ENCODE measurements at regions not wholly inside any gene's neighbourhood (a gene's known extent, or its start where the extent isn't known, plus 50 kb on each side); places are given as distances from the start of the nearest gene placed in this dataset.

GRCh38 chr5:60365001-60365400 is 335.0 kb downstream of the DEPDC1B start:
- no TSS peak for BruUV-seq (replicated peaks)
- no peak overlapping the region for H3K9ac ChIP-seq (ENCODE audit: low read length)
- DNase-seq (no peak), ATAC-seq (no peak)
- H3K4me3 ChIP-seq (ENCODE audit: low read length) = no peak overlapping the region
- H3K9me3 ChIP-seq (ENCODE audit: low read length) = no peaks in the 10 kb centered on the region
- no peak overlapping the region for H3K27ac ChIP-seq (ENCODE audit: low read length)
- TF ChIP-seq EZH2phosphoT487 (IDR thresholded peaks at IDR 0.05; ENCODE audit: borderline replicate concordance, low read length) = no peak
- no peak for TF ChIP-seq CTCF (conservative IDR thresholded peaks at IDR 0.05; ENCODE audit: low read depth, low read length)
- no peak for TF ChIP-seq EZH2 (IDR thresholded peaks at IDR 0.05; ENCODE audit: low read length, unreplicated experiment)
- ChIA-PET POLR2A (ENCODE audit: unreplicated experiment) (no interaction called here), CTCF (no interaction called here)
- no peaks in the 10 kb centered on the region for H4K20me1 ChIP-seq (ENCODE audit: low read length)
- no peaks in the 10 kb centered on the region for H3K4me1 ChIP-seq (ENCODE audit: insufficient read depth, low read length)
- H2AFZ ChIP-seq (ENCODE audit: low read length) = no peak overlapping the region
- no peak overlapping the region for H3K4me2 ChIP-seq (ENCODE audit: low read length)
- 0 out of 2 replicates have a peak, but pooled peaks cover 7% of the 10 kb centered on the region for H3K27me3 ChIP-seq (ENCODE audit: low read length)
- no peaks in the 10 kb centered on the region for H3K9me2 ChIP-seq (replicated peaks; ENCODE audit: low read length)
- H3K79me2 ChIP-seq (ENCODE audit: low read length) = no peaks in the 10 kb centered on the region
- intact Hi-C loops (cut with micrococcal nuclease) = no loop called here
- no peaks in the 10 kb centered on the region for H3F3A ChIP-seq (ENCODE audit: low read length, unreplicated experiment)
- H3K36me3 ChIP-seq (ENCODE audit: low read depth, low read length) = no peaks in the 10 kb centered on the region

GRCh38 chr5:60362158-60362557 is 337.8 kb downstream of the DEPDC1B start:
- Histone ChIP-seq H3K36me3 (ENCODE audit: low read depth, low read length) (no peaks in the 10 kb centered on the region), H3F3A (ENCODE audit: low read length, unreplicated experiment) (no peaks in the 10 kb centered on the region), H3K4me2 (ENCODE audit: low read length) (no peak overlapping the region), H4K20me1 (ENCODE audit: low read length) (no peaks in the 10 kb centered on the region), H3K9me2 (replicated peaks; ENCODE audit: low read length) (no peaks in the 10 kb centered on the region), H3K79me2 (ENCODE audit: low read length) (no peaks in the 10 kb centered on the region), H3K27ac (ENCODE audit: low read length) (no peak overlapping the region), H3K27me3 (ENCODE audit: low read length) (0 out of 2 replicates have a peak, but pooled peaks cover 7% of the 10 kb centered on the region), H3K4me3 (ENCODE audit: low read length) (no peak overlapping the region), H3K9ac (ENCODE audit: low read length) (no peak overlapping the region), H2AFZ (ENCODE audit: low read length) (no peak overlapping the region), H3K9me3 (ENCODE audit: low read length) (no peaks in the 10 kb centered on the region), H3K4me1 (ENCODE audit: insufficient read depth, low read length) (no peaks in the 10 kb centered on the region)
- ATAC-seq = no peak
- intact Hi-C loops (cut with micrococcal nuclease) = no loop called here
- TF ChIP-seq EZH2phosphoT487 (IDR thresholded peaks at IDR 0.05; ENCODE audit: borderline replicate concordance, low read length) = no peak
- no peak for TF ChIP-seq CTCF (conservative IDR thresholded peaks at IDR 0.05; ENCODE audit: low read depth, low read length)
- TF ChIP-seq EZH2 (IDR thresholded peaks at IDR 0.05; ENCODE audit: low read length, unreplicated experiment) = no peak
- ChIA-PET POLR2A (ENCODE audit: unreplicated experiment) (no interaction called here), CTCF (no interaction called here)
- no peak for DNase-seq
- BruUV-seq (replicated peaks) = no TSS peak

GRCh38 chr5:60360355-60360754 is 339.6 kb downstream of the DEPDC1B start:
- ATAC-seq (no peak), DNase-seq (no peak)
- ChIA-PET CTCF (interaction anchor here (0.6 kb wide), 1 partner anchor 304 kb away, joined by 3 read pairs; no protein-coding TSS in a partner anchor), POLR2A (ENCODE audit: unreplicated experiment) (no interaction called here)
- Histone ChIP-seq H3K9me3 (ENCODE audit: low read length) (no peaks in the 10 kb centered on the region), H2AFZ (ENCODE audit: low read length) (no peak overlapping the region), H3K4me2 (ENCODE audit: low read length) (no peak overlapping the region), H3K9me2 (replicated peaks; ENCODE audit: low read length) (no peaks in the 10 kb centered on the region), H3K4me3 (ENCODE audit: low read length) (no peak overlapping the region), H3K9ac (ENCODE audit: low read length) (no peak overlapping the region), H3K79me2 (ENCODE audit: low read length) (no peaks in the 10 kb centered on the region), H3K4me1 (ENCODE audit: insufficient read depth, low read length) (no peaks in the 10 kb centered on the region), H3K36me3 (ENCODE audit: low read depth, low read length) (no peaks in the 10 kb centered on the region), H3F3A (ENCODE audit: low read length, unreplicated experiment) (no peaks in the 10 kb centered on the region), H4K20me1 (ENCODE audit: low read length) (no peaks in the 10 kb centered on the region), H3K27ac (ENCODE audit: low read length) (no peak overlapping the region), H3K27me3 (ENCODE audit: low read length) (0 out of 2 replicates have a peak, but pooled peaks cover 13% of the 10 kb centered on the region)
- intact Hi-C loops (cut with micrococcal nuclease) = no loop called here
- no TSS peak for BruUV-seq (replicated peaks)
- TF ChIP-seq CTCF (conservative IDR thresholded peaks at IDR 0.05; ENCODE audit: low read depth, low read length) (no peak), EZH2 (IDR thresholded peaks at IDR 0.05; ENCODE audit: low read length, unreplicated experiment) (no peak), EZH2phosphoT487 (IDR thresholded peaks at IDR 0.05; ENCODE audit: borderline replicate concordance, low read length) (no peak)
